Activated T-cell treated with anti-CD3 and anti-CD28 coated beads, Interleukin-2, amount 50 U/mL, for 48 hours (primary cell): ENCODE measurements at regions not wholly inside any gene's neighbourhood (a gene's known extent, or its start where the extent isn't known, plus 50 kb on each side); places are given as distances from the start of the nearest gene placed in this dataset.
"Not testable (repeated sequence)": the region's sequence is repeated elsewhere in the genome, so short reads cannot be mapped to it uniquely, and the experiment has no call there.

Source experiments
- DNase-seq, 2 experiments: peaks; one replicate each; pipeline ENCODE4 v3.0.0-alpha.2; 2020

GRCh38 chr12:85425926-85426325 lies 145.9 kb downstream of the ALX1 start:
- DNase-seq, result no peak

- not testable (repeated sequence) for DNase-seq
Measured at GRCh38 chr12:85433148-85433547, 153.1 kb downstream of the ALX1 start.

- no peak for DNase-seq
Measured at GRCh38 chr12:85440271-85440670, 160.3 kb downstream of the ALX1 start.

GRCh38 chr12:85441025-85441424 lies 161.0 kb downstream of the ALX1 start:
- DNase-seq, result no peak

DNA sequence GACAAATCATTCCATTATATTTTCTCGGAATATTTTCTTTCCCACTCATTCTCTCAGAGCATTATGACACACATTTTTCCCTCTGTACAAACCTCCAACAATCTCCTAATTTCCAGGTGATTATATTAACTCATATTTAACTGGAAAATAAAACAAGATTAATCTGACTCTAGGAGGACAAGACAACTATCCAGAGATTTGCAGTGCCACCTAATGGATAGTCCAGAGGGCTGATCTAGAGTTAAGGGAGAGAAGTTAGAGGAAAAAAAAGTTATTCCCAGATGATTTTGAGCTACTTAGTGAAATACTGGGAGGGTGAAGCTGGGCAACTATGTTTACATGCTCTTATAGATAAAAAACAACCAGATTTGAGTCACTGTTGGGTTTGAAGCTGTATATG lies 161.7 kb downstream of the ALX1 start:
- DNase-seq, result no peak

- no peak for DNase-seq
Measured at GRCh38 chr12:85445060-85445938, 165.3 kb downstream of the ALX1 start.

DNA sequence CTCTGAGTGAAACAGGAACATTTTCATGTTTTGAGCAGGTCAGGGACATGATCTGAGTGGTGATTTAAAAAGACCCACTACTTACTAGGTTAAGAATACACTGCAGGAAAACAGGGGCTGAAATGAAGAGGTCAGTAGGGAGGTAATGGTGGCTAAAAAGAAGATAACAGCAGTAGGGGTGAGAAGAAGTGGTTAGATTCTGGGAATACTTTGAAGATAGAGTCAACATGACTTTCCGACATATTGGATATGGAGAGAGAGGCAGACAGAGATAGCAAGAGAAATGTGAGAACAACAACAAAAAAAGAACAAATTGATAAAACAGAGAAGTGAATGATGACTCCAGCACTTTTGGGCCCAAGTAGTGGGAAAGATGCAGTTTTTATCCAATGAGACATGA lies 168.0 kb downstream of the ALX1 start:
- no peak for DNase-seq

- no peak for DNase-seq
Measured at GRCh38 chr12:85448548-85449139, 168.6 kb downstream of the ALX1 start.

DNA sequence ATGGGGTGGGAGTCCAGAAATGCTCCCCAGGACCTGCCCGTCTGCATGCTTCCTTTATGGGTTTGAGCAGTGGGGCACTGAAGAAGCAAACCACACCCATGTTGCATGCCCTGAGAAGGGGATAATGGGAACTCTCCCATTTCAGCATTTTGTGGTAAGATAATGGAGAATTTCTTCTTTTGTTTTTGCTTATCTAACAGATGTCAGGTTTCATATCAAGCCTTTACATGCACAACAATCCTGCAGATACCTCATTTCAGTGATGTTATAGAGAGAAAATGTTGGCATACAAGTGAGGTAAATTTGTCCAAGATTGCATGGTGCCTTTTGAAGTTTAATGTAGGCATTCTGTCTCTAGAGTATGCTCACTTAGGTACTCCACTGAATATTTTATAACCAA lies 177.0 kb downstream of the ALX1 start:
- DNase-seq, result no peak

- no peak for DNase-seq
Measured at GRCh38 chr12:85461127-85461526, 181.1 kb downstream of the ALX1 start.

- DNase-seq, result no peak
Measured at GRCh38 chr12:85462888-85463287, 182.9 kb downstream of the ALX1 start.

DNA sequence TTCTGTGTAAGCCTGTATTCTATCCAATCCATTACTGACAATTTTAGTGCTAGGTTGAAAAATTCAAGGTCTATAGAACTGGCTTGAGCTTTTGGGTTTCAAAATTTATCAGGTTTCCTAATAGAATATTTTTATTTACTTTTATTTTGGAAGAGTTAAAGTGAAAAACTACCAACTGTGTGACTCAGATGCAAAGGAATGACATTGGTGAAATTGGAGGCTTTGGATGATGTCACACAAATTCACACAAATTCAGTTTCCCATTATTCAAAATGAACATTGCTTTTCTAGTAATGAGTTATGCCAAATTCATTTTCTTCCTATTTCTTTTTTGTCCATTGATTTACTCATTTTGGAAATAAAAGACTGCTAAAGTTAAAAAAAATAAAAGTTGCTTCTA lies 186.9 kb downstream of the ALX1 start:
- DNase-seq, result no peak

DNA sequence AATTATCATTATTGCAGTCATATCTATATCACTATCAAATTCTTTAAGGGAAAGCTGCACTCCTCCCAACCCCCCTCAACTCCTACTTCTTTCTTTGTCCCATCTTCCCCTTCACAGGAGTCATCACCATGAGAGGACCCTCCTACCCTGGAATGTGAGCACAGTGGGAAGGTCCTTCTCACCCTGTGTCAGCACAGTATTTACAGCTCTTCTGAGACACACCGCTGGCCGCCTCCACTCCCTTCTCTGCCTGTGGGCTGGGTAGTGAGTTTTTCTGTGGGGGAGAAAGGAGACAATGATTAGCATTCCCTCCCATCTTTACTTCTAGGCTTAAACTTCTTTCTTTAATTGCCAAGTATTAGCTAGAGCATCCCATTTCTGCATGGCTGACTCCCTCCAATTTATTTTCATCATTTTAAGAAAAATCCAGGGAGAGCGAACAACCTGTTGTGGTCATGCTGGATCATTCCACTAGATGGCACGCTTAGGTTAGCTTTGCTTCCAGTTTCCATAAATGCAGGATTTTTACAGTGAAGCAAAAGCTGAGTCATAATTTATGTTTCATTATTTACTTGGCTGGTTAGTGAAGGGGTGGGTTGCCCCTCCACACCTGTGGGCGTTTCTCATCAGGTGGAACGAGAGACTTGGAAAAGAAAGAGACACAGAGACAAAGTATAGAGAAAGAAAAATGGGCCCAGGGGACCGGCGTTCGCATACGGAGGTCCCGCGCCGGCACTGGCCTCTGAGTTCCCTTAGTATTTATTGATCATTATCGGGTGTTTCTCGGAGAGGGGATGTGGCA lies 188.5 kb downstream of the ALX1 start:
- DNase-seq, result peak; percentile 30

GRCh38 chr12:85469158-85470086 lies 189.4 kb downstream of the ALX1 start:
- DNase-seq, result not testable (repeated sequence)

GRCh38 chr12:85475277-85475676 lies 195.3 kb downstream of the ALX1 start:
- not testable (repeated sequence) for DNase-seq

DNA sequence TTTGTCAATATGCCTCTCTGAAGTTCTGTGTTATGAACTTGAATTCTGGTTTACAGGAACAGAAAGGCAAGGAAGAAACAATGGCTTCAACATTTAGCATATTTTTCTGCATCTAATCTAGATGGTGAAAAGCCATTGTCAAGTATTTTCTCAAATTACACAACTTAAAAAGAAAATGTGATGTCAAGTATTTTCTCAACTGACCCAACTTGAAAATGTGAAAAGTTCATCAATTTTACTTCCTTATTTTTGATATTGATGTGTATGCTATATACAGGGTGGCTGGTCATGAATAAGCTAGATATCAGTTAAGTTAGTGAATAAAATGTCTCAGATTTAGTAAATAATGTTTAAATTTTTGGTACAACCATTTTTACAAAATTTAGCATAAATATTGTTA lies 196.7 kb downstream of the ALX1 start:
- no peak for DNase-seq

GRCh38 chr12:85484387-85484786 lies 204.4 kb downstream of the ALX1 start:
- no peak for DNase-seq

GRCh38 chr12:85489194-85489593 lies 209.2 kb downstream of the ALX1 start:
- no peak for DNase-seq

DNA sequence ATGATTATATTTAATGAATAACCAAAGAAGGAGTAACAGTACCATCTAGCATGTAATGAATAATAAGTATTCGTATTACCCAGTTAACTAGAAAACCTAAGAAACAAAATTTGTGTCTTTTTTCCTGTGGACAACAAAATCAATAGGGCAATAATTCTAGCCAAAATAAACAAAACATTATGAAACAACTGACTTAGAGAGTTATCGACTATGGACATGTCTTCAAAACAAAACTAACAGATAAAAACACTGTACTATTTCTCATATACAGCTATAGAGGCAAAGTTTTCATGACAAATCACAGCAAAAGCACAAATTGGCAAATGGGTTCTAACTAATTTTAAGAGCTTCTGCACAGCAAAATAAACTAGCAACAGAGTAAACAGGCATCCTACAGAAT lies 224.1 kb downstream of the ALX1 start:
- no peak for DNase-seq

- no peak for DNase-seq
Measured at GRCh38 chr12:85504624-85505023, 224.6 kb downstream of the ALX1 start.

DNA sequence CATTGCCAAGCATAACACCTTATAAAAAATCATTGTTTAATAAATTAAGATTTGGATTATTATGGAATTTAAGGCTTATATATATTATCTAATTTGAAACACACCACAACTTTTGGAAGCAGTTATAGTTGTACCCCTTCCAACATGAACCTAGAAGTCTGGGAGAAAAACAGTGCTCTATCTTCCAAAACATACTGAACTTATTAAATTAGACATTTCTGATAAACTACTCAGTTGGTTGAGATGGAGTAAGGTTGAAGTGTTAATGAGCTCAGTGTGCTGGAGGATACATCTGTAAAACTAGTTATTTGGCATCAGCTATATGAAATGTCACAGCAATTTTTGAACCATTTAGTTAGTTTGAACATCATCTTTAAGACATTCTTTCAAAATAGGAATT lies 227.4 kb downstream of the ALX1 start:
- no peak for DNase-seq

GRCh38 chr12:85509081-85509856 lies 229.2 kb downstream of the ALX1 start:
- no peak for DNase-seq
